ENCODE measurements at regions not wholly inside any gene's neighbourhood (a gene's known extent, or its start where the extent isn't known, plus 50 kb on each side); places are given as distances from the start of the nearest gene placed in this dataset.

DNA sequence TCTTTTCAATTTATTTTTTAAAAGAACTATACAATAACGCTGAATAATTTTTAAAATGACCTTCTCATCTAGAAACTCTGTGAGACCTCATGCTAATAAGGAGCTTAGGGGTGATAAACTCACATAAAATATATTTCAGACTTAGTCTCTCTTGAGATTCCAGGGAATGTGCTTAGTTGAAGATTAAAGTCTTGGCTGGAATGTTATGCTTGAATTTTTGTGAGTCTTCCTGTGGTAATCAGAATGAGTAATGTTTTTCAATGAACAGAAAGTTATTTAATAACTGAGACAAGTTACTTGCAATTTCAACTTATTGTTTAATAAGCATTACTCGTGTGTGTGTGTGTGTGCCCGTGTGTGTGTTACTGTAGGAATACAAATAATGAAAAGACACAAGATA lies 379.9 kb upstream of the EPHA7 start:
- Histone ChIP-seq H3K9ac (ENCODE audit: low read length) (no peak overlapping the region), H4K20me1 (ENCODE audit: control insufficient read depth, insufficient read depth, low read length, poor library complexity, severe bottlenecking) (no peaks in the 10 kb centered on the region), H3K27ac (ENCODE audit: low read length in 2 of 2) (no peak overlapping the region), H3K36me3 (replicated peaks in 1 of 2; ENCODE audit: control extremely low read depth in 1 of 2, control insufficient read depth in 1 of 2, extremely low read depth in 1 of 2, insufficient read depth in 2 of 2, low read length in 1 of 2) (no peaks in the 10 kb centered on the region), H2AFZ (ENCODE audit: insufficient read depth, low read depth, low read length, poor library complexity, severe bottlenecking) (no peak overlapping the region), H3K79me2 (ENCODE audit: control insufficient read depth, insufficient read depth, low read length) (no peaks in the 10 kb centered on the region), H3K4me1 (ENCODE audit: control insufficient read depth in 2 of 2, insufficient read depth in 2 of 2, low read length in 2 of 2) (no peaks in the 10 kb centered on the region), H3K9me3 (ENCODE audit: control extremely low read depth in 1 of 3, control insufficient read depth in 2 of 3, insufficient read depth in 1 of 3, low read length in 2 of 3) (no peaks in the 10 kb centered on the region), H3K4me3 (ENCODE audit: control extremely low read depth in 1 of 5, extremely low read depth in 1 of 5, insufficient read depth in 1 of 5, low read depth in 2 of 5, low read length in 4 of 5) (no peak overlapping the region), H3K27me3 (replicated peaks in 1 of 4; ENCODE audit: control extremely low read depth in 1 of 4, control insufficient read depth in 3 of 4, insufficient read depth in 4 of 4, low read length in 3 of 4) (no peaks in the 10 kb centered on the region), H3K4me2 (replicated peaks; ENCODE audit: low read depth, low read length, poor library complexity, severe bottlenecking) (no peak overlapping the region)
- no CpG with 5 or more reads among the region's 3 CpGs for WGBS (ENCODE audit: insufficient coverage)
- ATAC-seq (ENCODE audit: low read depth) = no peak
- TF ChIP-seq EZH2 (IDR thresholded peaks at IDR 0.05; ENCODE audit: borderline replicate concordance, insufficient read depth, low read depth, low read length, poor library complexity, severe bottlenecking) = no peak
- TF ChIP-seq, protein P1, sequence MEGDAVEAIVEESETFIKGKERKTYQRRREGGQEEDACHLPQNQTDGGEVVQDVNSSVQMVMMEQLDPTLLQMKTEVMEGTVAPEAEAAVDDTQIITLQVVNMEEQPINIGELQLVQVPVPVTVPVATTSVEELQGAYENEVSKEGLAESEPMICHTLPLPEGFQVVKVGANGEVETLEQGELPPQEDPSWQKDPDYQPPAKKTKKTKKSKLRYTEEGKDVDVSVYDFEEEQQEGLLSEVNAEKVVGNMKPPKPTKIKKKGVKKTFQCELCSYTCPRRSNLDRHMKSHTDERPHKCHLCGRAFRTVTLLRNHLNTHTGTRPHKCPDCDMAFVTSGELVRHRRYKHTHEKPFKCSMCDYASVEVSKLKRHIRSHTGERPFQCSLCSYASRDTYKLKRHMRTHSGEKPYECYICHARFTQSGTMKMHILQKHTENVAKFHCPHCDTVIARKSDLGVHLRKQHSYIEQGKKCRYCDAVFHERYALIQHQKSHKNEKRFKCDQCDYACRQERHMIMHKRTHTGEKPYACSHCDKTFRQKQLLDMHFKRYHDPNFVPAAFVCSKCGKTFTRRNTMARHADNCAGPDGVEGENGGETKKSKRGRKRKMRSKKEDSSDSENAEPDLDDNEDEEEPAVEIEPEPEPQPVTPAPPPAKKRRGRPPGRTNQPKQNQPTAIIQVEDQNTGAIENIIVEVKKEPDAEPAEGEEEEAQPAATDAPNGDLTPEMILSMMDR (IDR thresholded peaks at IDR 0.05) = no peak
- intact Hi-C loops (cut with micrococcal nuclease) = no loop called here
- POLR2A ChIA-PET = no interaction called here
- CTCF ChIA-PET = no interaction called here
- no peak overlapping the region for H3K4me3 Mint-ChIP-seq
- DNase-seq = no peak
- H3K27me3 Mint-ChIP-seq = no peaks in the 10 kb centered on the region
- no peak overlapping the region for H3K27ac Mint-ChIP-seq
- H3K9me3 Mint-ChIP-seq (ENCODE audit: insufficient read depth) = peaks cover 1% of the 10 kb centered on the region
- H3K4me1 Mint-ChIP-seq = no peaks in the 10 kb centered on the region

DNA sequence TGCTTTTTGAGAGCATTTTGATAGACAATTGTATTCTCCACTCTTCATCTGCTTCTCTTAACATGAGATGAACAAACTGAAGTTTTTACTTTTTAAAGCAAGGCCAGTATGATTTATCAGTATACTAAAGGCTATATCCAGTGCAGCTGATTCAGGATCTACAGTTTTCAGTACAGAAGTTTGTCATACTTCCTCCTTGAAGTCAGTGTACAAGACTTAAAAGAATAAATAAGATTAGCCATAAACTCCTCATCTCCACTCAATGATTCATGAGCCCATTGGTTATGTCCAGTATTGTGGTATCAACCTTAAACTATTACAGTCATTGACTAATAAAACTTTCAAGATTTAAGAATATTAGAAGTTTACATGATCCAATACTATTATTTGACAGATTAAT lies 374.8 kb upstream of the EPHA7 start:
- intact Hi-C loops (cut with micrococcal nuclease) = no loop called here
- POLR2A ChIA-PET = no interaction called here
- CTCF ChIA-PET = no interaction called here

More for the DNA sequence above, 374.8 kb upstream of the EPHA7 start:
- no peaks in the 10 kb centered on the region for H3K27me3 ChIP-seq (replicated peaks in 1 of 4; ENCODE audit: control extremely low read depth in 1 of 4, control insufficient read depth in 3 of 4, insufficient read depth in 4 of 4, low read length in 3 of 4)
- H3K79me2 ChIP-seq (ENCODE audit: control insufficient read depth, insufficient read depth, low read length) = no peaks in the 10 kb centered on the region
- H2AFZ ChIP-seq (ENCODE audit: insufficient read depth, low read depth, low read length, poor library complexity, severe bottlenecking) = no peak overlapping the region
- H3K9me3 Mint-ChIP-seq (ENCODE audit: insufficient read depth) = peaks cover 1% of the 10 kb centered on the region
- H3K4me1 Mint-ChIP-seq = no peaks in the 10 kb centered on the region
- H3K27ac Mint-ChIP-seq = no peak overlapping the region
- no peaks in the 10 kb centered on the region for H3K4me1 ChIP-seq (ENCODE audit: control insufficient read depth in 2 of 2, insufficient read depth in 2 of 2, low read length in 2 of 2)
- no peak overlapping the region for H3K4me3 Mint-ChIP-seq
- H3K4me2 ChIP-seq (replicated peaks; ENCODE audit: low read depth, low read length, poor library complexity, severe bottlenecking) = no peak overlapping the region
- DNase-seq = no peak
- ATAC-seq (ENCODE audit: low read depth) = no peak
- H4K20me1 ChIP-seq (ENCODE audit: control insufficient read depth, insufficient read depth, low read length, poor library complexity, severe bottlenecking) = no peaks in the 10 kb centered on the region
- no peaks in the 10 kb centered on the region for H3K36me3 ChIP-seq (replicated peaks in 1 of 2; ENCODE audit: control extremely low read depth in 1 of 2, control insufficient read depth in 1 of 2, extremely low read depth in 1 of 2, insufficient read depth in 2 of 2, low read length in 1 of 2)
- no peak overlapping the region for H3K4me3 ChIP-seq (ENCODE audit: control extremely low read depth in 1 of 5, extremely low read depth in 1 of 5, insufficient read depth in 1 of 5, low read depth in 2 of 5, low read length in 4 of 5)
- TF ChIP-seq EZH2 (IDR thresholded peaks at IDR 0.05; ENCODE audit: borderline replicate concordance, insufficient read depth, low read depth, low read length, poor library complexity, severe bottlenecking) = no peak
- TF ChIP-seq, protein P1 (IDR thresholded peaks at IDR 0.05) = no peak
- H3K27ac ChIP-seq (ENCODE audit: low read length in 2 of 2) = no peak overlapping the region
- no peaks in the 10 kb centered on the region for H3K27me3 Mint-ChIP-seq
- H3K9ac ChIP-seq (ENCODE audit: low read length) = no peak overlapping the region
- H3K9me3 ChIP-seq (ENCODE audit: control extremely low read depth in 1 of 3, control insufficient read depth in 2 of 3, insufficient read depth in 1 of 3, low read length in 2 of 3) = no peaks in the 10 kb centered on the region

Measured in B cell (primary cell).